ENCODE measurements at regions not wholly inside any gene's neighbourhood (a gene's known extent, or its start where the extent isn't known, plus 50 kb on each side); places are given as distances from the start of the nearest gene placed in this dataset.

DNA sequence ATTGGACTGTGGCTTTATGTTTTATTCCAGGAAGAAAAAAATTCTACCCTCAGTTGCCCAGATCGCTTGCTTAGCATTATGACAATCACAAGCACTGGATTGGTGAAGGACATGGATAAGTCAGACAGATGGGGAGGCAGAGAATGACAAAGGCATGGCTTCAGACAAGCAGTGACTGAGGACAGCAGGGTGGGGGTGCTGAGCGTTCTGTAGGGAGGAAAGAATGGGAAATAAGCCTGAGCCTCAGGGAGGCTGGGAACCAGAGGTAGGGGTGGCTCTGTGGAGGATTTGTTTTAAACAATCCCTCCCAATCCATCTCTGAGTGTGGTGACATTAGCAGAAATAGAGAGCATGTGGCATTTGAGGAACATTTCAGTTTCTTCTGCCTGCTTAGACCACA is 896.9 kb downstream of the CCSER2 start (continued):
- TF ChIP-seq, protein P1, sequence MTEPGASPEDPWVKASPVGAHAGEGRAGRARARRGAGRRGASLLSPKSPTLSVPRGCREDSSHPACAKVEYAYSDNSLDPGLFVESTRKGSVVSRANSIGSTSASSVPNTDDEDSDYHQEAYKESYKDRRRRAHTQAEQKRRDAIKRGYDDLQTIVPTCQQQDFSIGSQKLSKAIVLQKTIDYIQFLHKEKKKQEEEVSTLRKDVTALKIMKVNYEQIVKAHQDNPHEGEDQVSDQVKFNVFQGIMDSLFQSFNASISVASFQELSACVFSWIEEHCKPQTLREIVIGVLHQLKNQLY (CRISPR knock-in tag; IDR thresholded peaks at IDR 0.05): no peak
- TF ChIP-seq CBFB (CRISPR knock-in tag; IDR thresholded peaks at IDR 0.05; ENCODE audit: low read depth) (no peak), ETV6 (CRISPR knock-in tag; IDR thresholded peaks at IDR 0.05) (no peak)
- TF ChIP-seq, protein P2, sequence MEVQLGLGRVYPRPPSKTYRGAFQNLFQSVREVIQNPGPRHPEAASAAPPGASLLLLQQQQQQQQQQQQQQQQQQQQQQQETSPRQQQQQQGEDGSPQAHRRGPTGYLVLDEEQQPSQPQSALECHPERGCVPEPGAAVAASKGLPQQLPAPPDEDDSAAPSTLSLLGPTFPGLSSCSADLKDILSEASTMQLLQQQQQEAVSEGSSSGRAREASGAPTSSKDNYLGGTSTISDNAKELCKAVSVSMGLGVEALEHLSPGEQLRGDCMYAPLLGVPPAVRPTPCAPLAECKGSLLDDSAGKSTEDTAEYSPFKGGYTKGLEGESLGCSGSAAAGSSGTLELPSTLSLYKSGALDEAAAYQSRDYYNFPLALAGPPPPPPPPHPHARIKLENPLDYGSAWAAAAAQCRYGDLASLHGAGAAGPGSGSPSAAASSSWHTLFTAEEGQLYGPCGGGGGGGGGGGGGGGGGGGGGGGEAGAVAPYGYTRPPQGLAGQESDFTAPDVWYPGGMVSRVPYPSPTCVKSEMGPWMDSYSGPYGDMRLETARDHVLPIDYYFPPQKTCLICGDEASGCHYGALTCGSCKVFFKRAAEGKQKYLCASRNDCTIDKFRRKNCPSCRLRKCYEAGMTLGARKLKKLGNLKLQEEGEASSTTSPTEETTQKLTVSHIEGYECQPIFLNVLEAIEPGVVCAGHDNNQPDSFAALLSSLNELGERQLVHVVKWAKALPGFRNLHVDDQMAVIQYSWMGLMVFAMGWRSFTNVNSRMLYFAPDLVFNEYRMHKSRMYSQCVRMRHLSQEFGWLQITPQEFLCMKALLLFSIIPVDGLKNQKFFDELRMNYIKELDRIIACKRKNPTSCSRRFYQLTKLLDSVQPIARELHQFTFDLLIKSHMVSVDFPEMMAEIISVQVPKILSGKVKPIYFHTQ (CRISPR knock-in tag; IDR thresholded peaks at IDR 0.05): no peak

DNA sequence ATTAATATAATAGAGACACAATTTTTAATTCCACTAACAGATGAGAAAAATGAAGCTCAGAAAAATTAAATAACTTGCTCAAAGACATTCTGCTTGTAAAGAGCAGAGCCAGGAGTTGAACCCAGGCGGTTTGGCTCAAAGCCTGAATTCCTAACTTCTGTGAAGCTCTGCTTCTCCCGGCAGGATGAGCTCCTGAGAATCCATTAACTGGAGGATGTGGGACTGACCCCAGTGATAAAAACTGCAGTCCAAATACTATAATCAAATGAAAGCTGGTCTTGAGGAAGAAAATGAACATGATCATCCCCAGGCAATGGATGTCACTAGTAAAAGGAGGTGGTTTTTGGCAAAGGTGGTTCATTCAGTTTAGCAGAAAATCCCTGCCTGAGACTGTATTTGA is 898.2 kb downstream of the CCSER2 start:
- ATAC-seq (no peak), DNase-seq (ENCODE audit: low spot score) (no peak)
- H3K9me3 Mint-ChIP-seq: no peaks in the 10 kb centered on the region
- H3K4me3 Mint-ChIP-seq: no peak overlapping the region
- CTCF ChIA-PET: no interaction called here
- TF ChIP-seq NR3C1 (CRISPR knock-in tag; conservative IDR thresholded peaks at IDR 0.05; ENCODE audit: low read depth): no peak
- TF ChIP-seq, protein P3, sequence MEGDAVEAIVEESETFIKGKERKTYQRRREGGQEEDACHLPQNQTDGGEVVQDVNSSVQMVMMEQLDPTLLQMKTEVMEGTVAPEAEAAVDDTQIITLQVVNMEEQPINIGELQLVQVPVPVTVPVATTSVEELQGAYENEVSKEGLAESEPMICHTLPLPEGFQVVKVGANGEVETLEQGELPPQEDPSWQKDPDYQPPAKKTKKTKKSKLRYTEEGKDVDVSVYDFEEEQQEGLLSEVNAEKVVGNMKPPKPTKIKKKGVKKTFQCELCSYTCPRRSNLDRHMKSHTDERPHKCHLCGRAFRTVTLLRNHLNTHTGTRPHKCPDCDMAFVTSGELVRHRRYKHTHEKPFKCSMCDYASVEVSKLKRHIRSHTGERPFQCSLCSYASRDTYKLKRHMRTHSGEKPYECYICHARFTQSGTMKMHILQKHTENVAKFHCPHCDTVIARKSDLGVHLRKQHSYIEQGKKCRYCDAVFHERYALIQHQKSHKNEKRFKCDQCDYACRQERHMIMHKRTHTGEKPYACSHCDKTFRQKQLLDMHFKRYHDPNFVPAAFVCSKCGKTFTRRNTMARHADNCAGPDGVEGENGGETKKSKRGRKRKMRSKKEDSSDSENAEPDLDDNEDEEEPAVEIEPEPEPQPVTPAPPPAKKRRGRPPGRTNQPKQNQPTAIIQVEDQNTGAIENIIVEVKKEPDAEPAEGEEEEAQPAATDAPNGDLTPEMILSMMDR (IDR thresholded peaks at IDR 0.05): no peak
- TF ChIP-seq CBFB (CRISPR knock-in tag; IDR thresholded peaks at IDR 0.05; ENCODE audit: low read depth): no peak
- TF ChIP-seq ELF4 (CRISPR knock-in tag; IDR thresholded peaks at IDR 0.05; ENCODE audit: low read depth): no peak
- TF ChIP-seq, protein P4, sequence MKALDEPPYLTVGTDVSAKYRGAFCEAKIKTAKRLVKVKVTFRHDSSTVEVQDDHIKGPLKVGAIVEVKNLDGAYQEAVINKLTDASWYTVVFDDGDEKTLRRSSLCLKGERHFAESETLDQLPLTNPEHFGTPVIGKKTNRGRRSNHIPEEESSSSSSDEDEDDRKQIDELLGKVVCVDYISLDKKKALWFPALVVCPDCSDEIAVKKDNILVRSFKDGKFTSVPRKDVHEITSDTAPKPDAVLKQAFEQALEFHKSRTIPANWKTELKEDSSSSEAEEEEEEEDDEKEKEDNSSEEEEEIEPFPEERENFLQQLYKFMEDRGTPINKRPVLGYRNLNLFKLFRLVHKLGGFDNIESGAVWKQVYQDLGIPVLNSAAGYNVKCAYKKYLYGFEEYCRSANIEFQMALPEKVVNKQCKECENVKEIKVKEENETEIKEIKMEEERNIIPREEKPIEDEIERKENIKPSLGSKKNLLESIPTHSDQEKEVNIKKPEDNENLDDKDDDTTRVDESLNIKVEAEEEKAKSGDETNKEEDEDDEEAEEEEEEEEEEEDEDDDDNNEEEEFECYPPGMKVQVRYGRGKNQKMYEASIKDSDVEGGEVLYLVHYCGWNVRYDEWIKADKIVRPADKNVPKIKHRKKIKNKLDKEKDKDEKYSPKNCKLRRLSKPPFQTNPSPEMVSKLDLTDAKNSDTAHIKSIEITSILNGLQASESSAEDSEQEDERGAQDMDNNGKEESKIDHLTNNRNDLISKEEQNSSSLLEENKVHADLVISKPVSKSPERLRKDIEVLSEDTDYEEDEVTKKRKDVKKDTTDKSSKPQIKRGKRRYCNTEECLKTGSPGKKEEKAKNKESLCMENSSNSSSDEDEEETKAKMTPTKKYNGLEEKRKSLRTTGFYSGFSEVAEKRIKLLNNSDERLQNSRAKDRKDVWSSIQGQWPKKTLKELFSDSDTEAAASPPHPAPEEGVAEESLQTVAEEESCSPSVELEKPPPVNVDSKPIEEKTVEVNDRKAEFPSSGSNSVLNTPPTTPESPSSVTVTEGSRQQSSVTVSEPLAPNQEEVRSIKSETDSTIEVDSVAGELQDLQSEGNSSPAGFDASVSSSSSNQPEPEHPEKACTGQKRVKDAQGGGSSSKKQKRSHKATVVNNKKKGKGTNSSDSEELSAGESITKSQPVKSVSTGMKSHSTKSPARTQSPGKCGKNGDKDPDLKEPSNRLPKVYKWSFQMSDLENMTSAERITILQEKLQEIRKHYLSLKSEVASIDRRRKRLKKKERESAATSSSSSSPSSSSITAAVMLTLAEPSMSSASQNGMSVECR (CRISPR knock-in tag; IDR thresholded peaks at IDR 0.05; ENCODE audit: borderline replicate concordance): no peak
- TF ChIP-seq, protein P5, sequence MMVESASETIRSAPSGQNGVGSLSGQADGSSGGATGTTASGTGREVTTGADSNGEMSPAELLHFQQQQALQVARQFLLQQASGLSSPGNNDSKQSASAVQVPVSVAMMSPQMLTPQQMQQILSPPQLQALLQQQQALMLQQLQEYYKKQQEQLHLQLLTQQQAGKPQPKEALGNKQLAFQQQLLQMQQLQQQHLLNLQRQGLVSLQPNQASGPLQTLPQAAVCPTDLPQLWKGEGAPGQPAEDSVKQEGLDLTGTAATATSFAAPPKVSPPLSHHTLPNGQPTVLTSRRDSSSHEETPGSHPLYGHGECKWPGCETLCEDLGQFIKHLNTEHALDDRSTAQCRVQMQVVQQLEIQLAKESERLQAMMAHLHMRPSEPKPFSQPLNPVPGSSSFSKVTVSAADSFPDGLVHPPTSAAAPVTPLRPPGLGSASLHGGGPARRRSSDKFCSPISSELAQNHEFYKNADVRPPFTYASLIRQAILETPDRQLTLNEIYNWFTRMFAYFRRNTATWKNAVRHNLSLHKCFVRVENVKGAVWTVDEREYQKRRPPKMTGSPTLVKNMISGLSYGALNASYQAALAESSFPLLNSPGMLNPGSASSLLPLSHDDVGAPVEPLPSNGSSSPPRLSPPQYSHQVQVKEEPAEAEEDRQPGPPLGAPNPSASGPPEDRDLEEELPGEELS (CRISPR knock-in tag; IDR thresholded peaks at IDR 0.05): no peak
- TF ChIP-seq, protein P6, sequence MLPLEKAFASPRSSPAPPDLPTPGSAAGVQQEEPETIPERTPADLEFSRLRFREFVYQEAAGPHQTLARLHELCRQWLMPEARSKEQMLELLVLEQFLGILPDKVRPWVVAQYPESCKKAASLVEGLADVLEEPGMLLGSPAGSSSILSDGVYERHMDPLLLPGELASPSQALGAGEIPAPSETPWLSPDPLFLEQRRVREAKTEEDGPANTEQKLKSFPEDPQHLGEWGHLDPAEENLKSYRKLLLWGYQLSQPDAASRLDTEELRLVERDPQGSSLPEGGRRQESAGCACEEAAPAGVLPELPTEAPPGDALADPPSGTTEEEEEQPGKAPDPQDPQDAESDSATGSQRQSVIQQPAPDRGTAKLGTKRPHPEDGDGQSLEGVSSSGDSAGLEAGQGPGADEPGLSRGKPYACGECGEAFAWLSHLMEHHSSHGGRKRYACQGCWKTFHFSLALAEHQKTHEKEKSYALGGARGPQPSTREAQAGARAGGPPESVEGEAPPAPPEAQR (CRISPR knock-in tag; IDR thresholded peaks at IDR 0.05): no peak
- no peak for TF ChIP-seq MYBL2 (CRISPR knock-in tag; IDR thresholded peaks at IDR 0.05)
- TF ChIP-seq FOXK1 (CRISPR knock-in tag; IDR thresholded peaks at IDR 0.05): no peak
- H3K36me3 Mint-ChIP-seq: no peaks in the 10 kb centered on the region
- POLR2A ChIA-PET: no interaction called here
- no peaks in the 10 kb centered on the region for H3K4me1 Mint-ChIP-seq
- H3K27ac Mint-ChIP-seq: no peak overlapping the region
- H3K27me3 Mint-ChIP-seq (ENCODE audit: low read depth): no peaks in the 10 kb centered on the region

Data from WTC11 (cell line).